ENCODE measurements at regions not wholly inside any gene's neighbourhood (a gene's known extent, or its start where the extent isn't known, plus 50 kb on each side); places are given as distances from the start of the nearest gene placed in this dataset.

- Histone ChIP-seq H3K79me2 (ENCODE audit: control insufficient read depth, insufficient read depth, low read length, unreplicated experiment) (no peaks in the 10 kb centered on the region), H3K27me3 (ENCODE audit: insufficient read depth, low read length) (no peaks in the 10 kb centered on the region), H2AFZ (ENCODE audit: low read length, unreplicated experiment) (no peak overlapping the region), H3K27ac (ENCODE audit: low read depth, low read length) (no peak overlapping the region), H3K4me3 (ENCODE audit: low read depth, low read length) (no peak overlapping the region), H3K4me1 (ENCODE audit: control insufficient read depth, insufficient read depth, low read length, unreplicated experiment) (no peaks in the 10 kb centered on the region), H3K36me3 (ENCODE audit: insufficient read depth, low read length) (no peaks in the 10 kb centered on the region)
Measured at GRCh38 chr2:228409493-228409892, 228.0 kb upstream of the SPHKAP start.

GRCh38 chr2:228408529-228409227 is 227.2 kb upstream of the SPHKAP start:
- Histone ChIP-seq H3K4me1 (ENCODE audit: control insufficient read depth, insufficient read depth, low read length, unreplicated experiment) (no peaks in the 10 kb centered on the region), H2AFZ (ENCODE audit: low read length, unreplicated experiment) (no peak overlapping the region), H3K27me3 (ENCODE audit: insufficient read depth, low read length) (no peaks in the 10 kb centered on the region), H3K4me3 (ENCODE audit: low read depth, low read length) (no peak overlapping the region), H3K27ac (ENCODE audit: low read depth, low read length) (no peak overlapping the region), H3K79me2 (ENCODE audit: control insufficient read depth, insufficient read depth, low read length, unreplicated experiment) (no peaks in the 10 kb centered on the region), H3K36me3 (ENCODE audit: insufficient read depth, low read length) (no peaks in the 10 kb centered on the region)

- H3K4me3 ChIP-seq (ENCODE audit: low read depth, low read length) = no peak overlapping the region
- no peaks in the 10 kb centered on the region for H3K36me3 ChIP-seq (ENCODE audit: insufficient read depth, low read length)
- no peak overlapping the region for H3K27ac ChIP-seq (ENCODE audit: low read depth, low read length)
- no peaks in the 10 kb centered on the region for H3K4me1 ChIP-seq (ENCODE audit: control insufficient read depth, insufficient read depth, low read length, unreplicated experiment)
- H2AFZ ChIP-seq (ENCODE audit: low read length, unreplicated experiment) = no peak overlapping the region
- H3K27me3 ChIP-seq (ENCODE audit: insufficient read depth, low read length) = no peaks in the 10 kb centered on the region
- no peaks in the 10 kb centered on the region for H3K79me2 ChIP-seq (ENCODE audit: control insufficient read depth, insufficient read depth, low read length, unreplicated experiment)
Measured at GRCh38 chr2:228407821-228408220, 226.3 kb upstream of the SPHKAP start.

- H3K27me3 ChIP-seq (ENCODE audit: insufficient read depth, low read length) = no peaks in the 10 kb centered on the region
- H3K36me3 ChIP-seq (ENCODE audit: insufficient read depth, low read length) = no peaks in the 10 kb centered on the region
- no peaks in the 10 kb centered on the region for H3K4me1 ChIP-seq (ENCODE audit: control insufficient read depth, insufficient read depth, low read length, unreplicated experiment)
- no peak overlapping the region for H3K27ac ChIP-seq (ENCODE audit: low read depth, low read length)
- H3K4me3 ChIP-seq (ENCODE audit: low read depth, low read length) = no peak overlapping the region
- H3K79me2 ChIP-seq (ENCODE audit: control insufficient read depth, insufficient read depth, low read length, unreplicated experiment) = no peaks in the 10 kb centered on the region
- H2AFZ ChIP-seq (ENCODE audit: low read length, unreplicated experiment) = no peak overlapping the region
Measured at GRCh38 chr2:228401065-228401912, 219.8 kb upstream of the SPHKAP start.

GRCh38 chr2:228387776-228388175 is 206.3 kb upstream of the SPHKAP start:
- Histone ChIP-seq H3K36me3 (ENCODE audit: insufficient read depth, low read length) (no peaks in the 10 kb centered on the region), H3K4me1 (ENCODE audit: control insufficient read depth, insufficient read depth, low read length, unreplicated experiment) (no peaks in the 10 kb centered on the region), H3K27ac (ENCODE audit: low read depth, low read length) (no peak overlapping the region), H3K27me3 (ENCODE audit: insufficient read depth, low read length) (no peaks in the 10 kb centered on the region), H3K4me3 (ENCODE audit: low read depth, low read length) (no peak overlapping the region), H3K79me2 (ENCODE audit: control insufficient read depth, insufficient read depth, low read length, unreplicated experiment) (no peaks in the 10 kb centered on the region), H2AFZ (ENCODE audit: low read length, unreplicated experiment) (no peak overlapping the region)

- Histone ChIP-seq H3K27ac (ENCODE audit: low read depth, low read length) (no peak overlapping the region), H2AFZ (ENCODE audit: low read length, unreplicated experiment) (no peak overlapping the region), H3K4me3 (ENCODE audit: low read depth, low read length) (no peak overlapping the region), H3K27me3 (ENCODE audit: insufficient read depth, low read length) (no peaks in the 10 kb centered on the region), H3K36me3 (ENCODE audit: insufficient read depth, low read length) (no peaks in the 10 kb centered on the region), H3K79me2 (ENCODE audit: control insufficient read depth, insufficient read depth, low read length, unreplicated experiment) (no peaks in the 10 kb centered on the region), H3K4me1 (ENCODE audit: control insufficient read depth, insufficient read depth, low read length, unreplicated experiment) (no peaks in the 10 kb centered on the region)
Measured at GRCh38 chr2:228378696-228379425, 197.4 kb upstream of the SPHKAP start.

- H3K79me2 ChIP-seq (ENCODE audit: control insufficient read depth, insufficient read depth, low read length, unreplicated experiment) = no peaks in the 10 kb centered on the region
- no peak overlapping the region for H3K27ac ChIP-seq (ENCODE audit: low read depth, low read length)
- H3K36me3 ChIP-seq (ENCODE audit: insufficient read depth, low read length) = no peaks in the 10 kb centered on the region
- no peak overlapping the region for H3K4me3 ChIP-seq (ENCODE audit: low read depth, low read length)
- H3K27me3 ChIP-seq (ENCODE audit: insufficient read depth, low read length) = no peaks in the 10 kb centered on the region
- H2AFZ ChIP-seq (ENCODE audit: low read length, unreplicated experiment) = no peak overlapping the region
- no peaks in the 10 kb centered on the region for H3K4me1 ChIP-seq (ENCODE audit: control insufficient read depth, insufficient read depth, low read length, unreplicated experiment)
Measured at GRCh38 chr2:228378233-228378632, 196.7 kb upstream of the SPHKAP start.

- no peaks in the 10 kb centered on the region for H3K27me3 ChIP-seq (ENCODE audit: insufficient read depth, low read length)
- no peaks in the 10 kb centered on the region for H3K79me2 ChIP-seq (ENCODE audit: control insufficient read depth, insufficient read depth, low read length, unreplicated experiment)
- no peak overlapping the region for H3K27ac ChIP-seq (ENCODE audit: low read depth, low read length)
- no peak overlapping the region for H3K4me3 ChIP-seq (ENCODE audit: low read depth, low read length)
- H3K4me1 ChIP-seq (ENCODE audit: control insufficient read depth, insufficient read depth, low read length, unreplicated experiment) = no peaks in the 10 kb centered on the region
- no peaks in the 10 kb centered on the region for H3K36me3 ChIP-seq (ENCODE audit: insufficient read depth, low read length)
- H2AFZ ChIP-seq (ENCODE audit: low read length, unreplicated experiment) = no peak overlapping the region
Measured at GRCh38 chr2:228377533-228377932, 196.0 kb upstream of the SPHKAP start.

GRCh38 chr2:228374741-228375140 is 193.3 kb upstream of the SPHKAP start:
- no peaks in the 10 kb centered on the region for H3K36me3 ChIP-seq (ENCODE audit: insufficient read depth, low read length)

GRCh38 chr2:228373191-228373590 is 191.7 kb upstream of the SPHKAP start:
- H3K79me2 ChIP-seq (ENCODE audit: control insufficient read depth, insufficient read depth, low read length, unreplicated experiment) = no peaks in the 10 kb centered on the region
- no peak overlapping the region for H3K4me3 ChIP-seq (ENCODE audit: low read depth, low read length)
- no peaks in the 10 kb centered on the region for H3K36me3 ChIP-seq (ENCODE audit: insufficient read depth, low read length)

More at GRCh38 chr2:228374741-228375140, 193.3 kb upstream of the SPHKAP start:
- H3K27me3 ChIP-seq (ENCODE audit: insufficient read depth, low read length) = no peaks in the 10 kb centered on the region
- H3K4me3 ChIP-seq (ENCODE audit: low read depth, low read length) = no peak overlapping the region
- H3K4me1 ChIP-seq (ENCODE audit: control insufficient read depth, insufficient read depth, low read length, unreplicated experiment) = no peaks in the 10 kb centered on the region
- H3K27ac ChIP-seq (ENCODE audit: low read depth, low read length) = no peak overlapping the region
- H2AFZ ChIP-seq (ENCODE audit: low read length, unreplicated experiment) = no peak overlapping the region
- no peaks in the 10 kb centered on the region for H3K79me2 ChIP-seq (ENCODE audit: control insufficient read depth, insufficient read depth, low read length, unreplicated experiment)

More at GRCh38 chr2:228373191-228373590, 191.7 kb upstream of the SPHKAP start:
- H3K27me3 ChIP-seq (ENCODE audit: insufficient read depth, low read length) = no peaks in the 10 kb centered on the region
- no peaks in the 10 kb centered on the region for H3K4me1 ChIP-seq (ENCODE audit: control insufficient read depth, insufficient read depth, low read length, unreplicated experiment)
- H3K27ac ChIP-seq (ENCODE audit: low read depth, low read length) = no peak overlapping the region
- no peak overlapping the region for H2AFZ ChIP-seq (ENCODE audit: low read length, unreplicated experiment)

Measured in ACC112 (cell line).